ENCODE measurements at regions not wholly inside any gene's neighbourhood (a gene's known extent, or its start where the extent isn't known, plus 50 kb on each side); places are given as distances from the start of the nearest gene placed in this dataset.

- no peak for DNase-seq (ENCODE audit: low read depth)
Measured at GRCh38 chr3:111244760-111245159, 173.1 kb downstream of the NECTIN3 start.

GRCh38 chr3:111246967-111247760 is 175.5 kb downstream of the NECTIN3 start:
- DNase-seq (ENCODE audit: low read depth), result no peak

- DNase-seq (ENCODE audit: low read depth), result no peak
Measured at GRCh38 chr3:111248406-111248805, 176.8 kb downstream of the NECTIN3 start.

DNA sequence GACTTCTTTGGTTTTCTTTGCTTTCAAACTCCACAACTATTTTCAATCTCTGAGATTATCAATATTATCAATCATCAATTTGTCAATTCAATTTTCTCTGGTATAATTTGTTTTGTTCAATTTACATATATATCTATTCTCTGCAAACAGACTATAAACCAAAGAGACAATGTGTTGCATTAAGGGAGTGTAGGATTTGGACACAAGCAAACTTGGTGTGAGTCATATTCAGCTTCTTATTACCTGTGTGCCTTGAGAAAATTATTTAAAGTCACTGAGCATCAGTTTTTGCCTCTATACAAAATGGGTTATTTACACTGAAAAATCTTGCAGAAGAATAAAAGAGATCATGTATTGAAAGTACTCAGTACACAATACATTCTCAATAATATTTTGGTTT is 177.8 kb downstream of the NECTIN3 start:
- DNase-seq (ENCODE audit: low read depth), result no peak

GRCh38 chr3:111252779-111253178 is 181.2 kb downstream of the NECTIN3 start:
- no peak for DNase-seq (ENCODE audit: low read depth)

DNA sequence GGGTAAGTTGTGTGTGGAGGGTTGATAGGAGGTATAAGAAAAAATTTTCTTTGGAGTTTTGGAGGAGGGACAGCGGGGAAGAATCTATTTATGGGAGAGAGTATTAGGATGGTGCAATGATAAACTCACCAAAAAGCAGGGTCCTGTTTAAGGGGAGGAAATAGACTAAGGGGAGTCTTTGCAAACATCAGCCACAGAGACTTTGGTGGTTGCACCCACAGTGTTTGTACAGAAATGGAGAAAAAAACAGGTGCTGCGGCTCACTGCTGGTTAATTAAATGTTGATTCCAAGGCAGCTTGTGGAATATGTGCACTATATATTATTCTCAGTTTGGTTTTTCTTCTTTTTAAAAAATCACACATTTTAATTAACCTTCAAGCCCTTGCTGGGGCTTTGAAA is 182.1 kb downstream of the NECTIN3 start:
- DNase-seq (ENCODE audit: low read depth), result no peak

GRCh38 chr3:111260878-111261277 is 189.3 kb downstream of the NECTIN3 start:
- DNase-seq (ENCODE audit: low read depth), result no peak

- DNase-seq (ENCODE audit: low read depth), result no peak
Measured at GRCh38 chr3:111269777-111270176, 198.2 kb downstream of the NECTIN3 start.

DNA sequence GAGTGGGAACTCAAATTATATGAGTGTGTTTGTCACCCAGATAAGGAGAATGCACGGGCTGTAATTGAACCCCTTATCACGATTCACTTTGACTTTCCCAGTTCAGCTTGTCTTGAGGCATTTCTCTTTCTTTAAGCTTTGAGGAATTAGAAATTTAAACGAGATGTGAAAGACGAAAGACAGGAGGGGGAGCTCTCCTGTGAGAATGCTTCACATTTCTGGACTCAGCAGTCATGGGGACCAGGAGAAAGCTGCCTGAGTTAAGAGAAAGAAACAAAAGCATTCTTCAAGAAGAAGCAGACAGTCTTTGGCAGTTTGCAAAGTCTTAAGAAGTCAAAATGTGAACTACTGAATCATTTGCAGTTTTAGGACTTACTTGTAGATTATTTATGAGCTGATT is 205.6 kb downstream of the NECTIN3 start:
- no peak for DNase-seq (ENCODE audit: low read depth)

DNA sequence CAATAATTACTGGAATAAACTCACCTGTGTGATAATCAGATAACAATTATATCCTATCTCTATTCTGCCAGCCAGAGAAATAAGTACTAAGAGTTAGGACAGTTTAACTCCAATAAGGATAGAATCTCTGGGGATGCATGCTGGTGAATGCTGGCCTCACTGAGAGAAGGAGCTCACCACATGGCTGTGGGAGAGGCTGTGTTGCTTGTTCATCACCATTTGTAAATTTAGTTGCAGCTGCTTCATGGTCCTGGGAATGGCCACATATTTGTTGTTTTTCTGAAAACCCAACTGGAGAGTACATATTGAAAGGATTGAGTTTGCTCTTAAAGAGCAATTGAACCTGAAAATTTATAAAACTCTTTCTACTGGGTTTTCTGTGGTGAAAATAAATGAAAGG is 207.3 kb downstream of the NECTIN3 start:
- DNase-seq (ENCODE audit: low read depth), result no peak

- DNase-seq (ENCODE audit: low read depth), result no peak
Measured at GRCh38 chr3:111282024-111282423, 210.4 kb downstream of the NECTIN3 start.

GRCh38 chr3:111283165-111283564 is 211.5 kb downstream of the NECTIN3 start:
- DNase-seq (ENCODE audit: low read depth), result no peak

DNA sequence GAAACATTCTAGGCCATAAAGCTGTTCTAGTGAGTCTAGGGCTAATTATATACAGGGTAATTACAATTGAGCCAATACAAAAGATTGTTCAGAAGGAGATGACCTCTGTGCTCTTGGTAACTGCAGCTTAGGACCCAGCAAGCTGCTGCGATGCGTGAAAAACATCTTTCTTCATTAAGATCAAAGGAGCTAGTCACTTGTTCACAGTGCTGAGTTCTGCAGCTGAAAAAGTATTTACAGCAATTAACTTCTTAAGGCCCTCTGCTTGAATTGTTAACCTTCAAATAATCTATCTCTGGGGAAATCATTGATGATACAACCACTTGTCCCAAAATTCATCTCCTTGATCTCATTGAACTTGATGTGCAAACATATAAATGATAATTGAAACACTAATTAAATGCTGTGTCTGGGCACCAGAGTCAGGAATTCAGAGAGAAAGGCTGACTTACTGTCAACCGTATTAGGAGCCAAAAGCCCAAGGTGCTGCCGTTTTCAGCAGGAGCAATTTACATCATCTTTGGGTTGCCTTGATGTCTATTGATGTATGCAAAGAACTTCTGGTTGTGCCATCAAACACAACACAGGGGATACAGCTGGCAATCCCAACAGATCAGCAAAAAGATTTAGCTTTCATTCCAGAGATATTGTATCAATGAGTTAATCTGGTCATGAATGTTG is 213.0 kb downstream of the NECTIN3 start:
- DNase-seq (ENCODE audit: low read depth), result no peak

GRCh38 chr3:111285184-111285538 is 213.5 kb downstream of the NECTIN3 start:
- no peak for DNase-seq (ENCODE audit: low read depth)

GRCh38 chr3:111285694-111286093 is 214.1 kb downstream of the NECTIN3 start:
- no peak for DNase-seq (ENCODE audit: low read depth)

- no peak for DNase-seq (ENCODE audit: low read depth)
Measured at GRCh38 chr3:111286746-111287145, 215.1 kb downstream of the NECTIN3 start.

- DNase-seq (ENCODE audit: low read depth), result no peak
Measured at GRCh38 chr3:111292117-111292516, 220.5 kb downstream of the NECTIN3 start.

GRCh38 chr3:111299192-111299615 is 227.6 kb downstream of the NECTIN3 start:
- DNase-seq (ENCODE audit: low read depth), result no peak

DNA sequence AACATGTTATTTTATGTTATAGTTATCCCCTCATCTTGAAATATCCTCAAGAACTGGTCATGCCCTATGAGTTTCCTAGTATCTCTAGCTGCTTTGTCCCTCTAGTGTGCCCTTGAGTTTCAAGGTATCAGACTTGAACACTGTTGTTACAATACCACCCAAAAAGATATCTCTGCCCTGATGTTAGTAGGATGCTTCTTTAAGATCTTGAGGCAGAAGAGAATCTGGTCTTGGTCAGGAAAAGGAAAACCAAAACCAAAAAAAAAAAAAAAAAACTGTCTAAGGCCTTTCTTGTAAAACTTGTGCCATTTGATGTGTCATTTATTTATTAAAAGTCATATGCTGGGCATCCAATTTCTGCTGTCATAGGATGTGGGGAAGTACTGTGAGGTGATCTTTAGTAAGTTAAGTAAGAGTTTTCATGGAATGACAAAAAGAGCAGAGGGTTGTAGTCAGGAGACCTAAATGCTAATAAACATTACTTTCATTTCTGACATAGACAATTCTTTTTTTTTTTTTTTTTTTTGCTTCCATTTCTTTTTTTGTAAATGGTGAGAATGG is 229.7 kb downstream of the NECTIN3 start:
- DNase-seq (ENCODE audit: low read depth), result no peak

- DNase-seq (ENCODE audit: low read depth), result no peak
Measured at GRCh38 chr3:111302063-111302462, 230.4 kb downstream of the NECTIN3 start.

DNA sequence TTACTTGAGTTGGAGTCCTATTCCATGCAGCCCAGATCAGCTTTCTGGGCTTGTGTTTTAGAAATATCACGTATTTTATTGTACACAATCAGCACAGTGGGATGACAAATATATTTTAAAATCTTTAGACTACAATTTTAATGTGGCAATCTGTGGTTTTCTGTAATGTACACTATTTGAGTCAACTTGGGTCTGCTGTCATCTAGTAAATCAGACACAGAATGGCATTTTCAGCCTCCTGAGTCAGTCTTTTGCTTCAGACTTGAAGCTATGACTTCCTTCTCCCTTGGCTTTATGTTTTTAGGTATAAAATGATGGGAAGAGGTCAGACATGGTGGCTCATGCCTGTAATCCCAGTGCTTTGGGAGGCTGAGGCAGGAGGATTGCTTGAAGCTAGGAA is 232.1 kb downstream of the NECTIN3 start:
- DNase-seq (ENCODE audit: low read depth), result no peak

GRCh38 chr3:111307676-111308075 is 234.3 kb upstream of the CD96 start:
- DNase-seq (ENCODE audit: low read depth), result no peak

DNA sequence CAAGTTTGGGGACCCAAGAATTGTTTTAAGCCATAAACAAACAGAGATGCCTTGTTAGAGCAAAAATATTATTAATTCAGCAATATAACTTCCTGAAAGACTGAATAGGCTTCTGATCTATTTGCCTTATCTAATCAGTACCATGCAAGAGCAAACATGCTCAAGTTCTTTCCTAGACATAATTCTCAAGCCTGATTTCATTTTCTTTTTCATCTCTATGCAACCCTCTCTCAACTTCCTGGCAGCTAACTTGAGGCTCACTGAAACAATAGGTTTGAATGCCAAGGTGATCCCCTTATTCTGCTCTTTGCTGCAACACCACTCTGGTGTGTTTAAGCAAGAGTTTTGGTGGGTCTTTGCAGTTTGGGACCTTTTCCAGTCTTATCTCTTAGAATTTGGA is 230.9 kb upstream of the CD96 start:
- DNase-seq (ENCODE audit: low read depth), result no peak
